Lung microvascular endothelial cell (primary cell): ENCODE measurements at regions not wholly inside any gene's neighbourhood (a gene's known extent, or its start where the extent isn't known, plus 50 kb on each side); places are given as distances from the start of the nearest gene placed in this dataset.
A peak's percentile ranks its signal among the peaks of the same experiment; 100 is the strongest.
"Not testable (repeated sequence)": the region's sequence is repeated elsewhere in the genome, so short reads cannot be mapped to it uniquely, and the experiment has no call there.

Source experiments
- DNase-seq, 2 donors: peaks; one replicate each; pipeline versions ENCODE4 v3.0.0 to v3.0.0-alpha.2; 2010; ENCODE audit warnings: low read depth in 2 of 2

DNA sequence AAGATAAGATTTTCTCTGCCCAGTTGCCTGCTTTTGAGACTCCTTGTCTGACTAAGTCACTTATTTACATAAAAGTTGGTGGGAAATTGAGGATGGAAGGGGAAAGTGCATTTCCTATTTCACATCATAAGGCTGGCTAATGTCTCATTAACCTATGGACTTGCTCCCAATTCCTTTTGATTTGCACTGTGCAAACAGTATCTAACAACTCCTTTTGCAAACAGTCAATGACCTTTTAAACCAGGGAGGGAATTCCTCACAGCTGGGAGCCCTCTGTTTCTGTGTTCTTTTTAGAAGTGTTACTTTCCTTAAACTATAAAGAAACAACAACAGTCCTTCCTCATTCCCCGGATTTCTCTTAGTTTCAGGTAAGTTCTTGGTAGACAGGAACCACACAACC is 272.8 kb downstream of the RND3 start:
- no peak for DNase-seq

DNA sequence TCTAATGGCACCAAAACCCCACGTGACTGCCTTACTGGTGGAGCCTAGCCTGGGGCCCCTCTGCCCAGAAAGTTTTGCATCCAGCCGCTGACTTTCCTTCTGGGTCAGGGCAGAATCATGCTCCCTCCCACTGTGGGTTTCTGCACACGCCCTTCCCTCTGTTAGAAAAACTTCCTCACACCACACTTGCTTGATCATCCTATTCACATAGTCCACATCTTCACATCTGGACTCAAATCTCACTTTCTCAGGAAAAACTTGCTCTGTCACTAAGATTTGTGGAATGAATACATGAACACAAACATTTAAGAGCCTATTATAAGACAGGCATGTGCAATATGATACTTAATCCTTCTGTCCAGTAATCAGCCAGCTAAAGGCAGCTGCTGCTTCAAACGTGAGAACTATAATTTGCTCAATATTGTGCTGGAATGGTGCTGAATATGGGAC is 274.7 kb downstream of the RND3 start:
- DNase-seq, result no peak

DNA sequence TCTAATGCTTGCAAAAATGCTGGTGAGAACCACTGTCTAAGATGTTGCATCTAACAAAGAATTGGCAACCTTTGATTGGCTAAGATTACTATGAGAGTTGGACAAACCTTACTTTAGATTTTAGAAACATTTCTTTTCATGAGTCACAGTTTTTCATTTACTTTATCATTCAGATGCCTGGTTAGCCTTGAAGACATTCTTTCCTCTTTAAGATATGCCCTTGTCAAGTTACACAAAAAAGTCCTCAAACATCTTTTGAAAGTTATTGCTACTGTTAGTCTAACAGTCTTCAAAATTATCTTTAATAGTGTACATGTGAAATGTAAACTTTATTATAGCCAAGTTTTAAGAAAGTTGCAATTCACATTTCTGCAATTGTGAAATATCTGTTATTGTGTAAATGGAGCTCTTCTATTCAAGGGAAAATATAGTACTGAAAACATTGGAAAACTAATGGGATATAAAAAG is 276.3 kb downstream of the RND3 start:
- DNase-seq, result no peak

DNA sequence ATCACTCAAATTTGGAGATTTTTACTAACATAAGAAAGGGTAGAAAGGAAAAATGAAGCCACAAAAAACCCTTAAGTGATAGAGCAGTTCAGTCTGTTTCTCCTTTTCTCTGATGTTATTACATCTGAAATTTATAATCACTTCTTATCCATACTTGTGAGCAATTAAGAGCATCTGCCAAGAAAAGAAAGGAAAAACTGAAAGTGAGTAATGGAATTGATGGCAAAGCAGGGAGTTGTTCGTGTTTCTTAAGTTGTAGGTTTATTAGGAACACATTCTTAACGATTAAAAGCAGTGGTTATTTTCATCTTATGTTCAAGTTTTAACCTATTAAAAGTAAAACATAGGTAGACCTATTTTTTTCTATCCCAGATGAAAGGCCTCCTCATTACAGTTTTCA is 277.7 kb downstream of the RND3 start:
- DNase-seq, result no peak

DNA sequence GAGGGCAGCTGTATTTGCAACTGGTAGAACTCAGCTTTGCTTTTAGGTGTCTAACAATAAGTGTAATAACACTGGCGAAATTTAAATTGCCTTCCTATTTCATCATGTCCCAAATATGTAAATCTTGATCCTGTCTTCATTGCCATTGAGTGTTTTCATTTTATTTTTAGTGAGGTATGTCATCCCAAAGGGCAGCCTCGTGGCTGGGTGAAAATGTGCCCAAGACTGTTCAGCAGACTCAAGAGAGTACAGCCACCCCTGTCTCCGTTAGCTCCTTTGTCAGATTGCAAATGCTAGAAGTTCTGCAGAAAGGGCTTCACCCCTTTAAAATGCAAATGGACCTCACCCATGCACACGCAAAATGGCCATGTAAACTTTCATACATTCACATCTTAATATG is 278.8 kb downstream of the RND3 start:
- DNase-seq, result no peak

DNA sequence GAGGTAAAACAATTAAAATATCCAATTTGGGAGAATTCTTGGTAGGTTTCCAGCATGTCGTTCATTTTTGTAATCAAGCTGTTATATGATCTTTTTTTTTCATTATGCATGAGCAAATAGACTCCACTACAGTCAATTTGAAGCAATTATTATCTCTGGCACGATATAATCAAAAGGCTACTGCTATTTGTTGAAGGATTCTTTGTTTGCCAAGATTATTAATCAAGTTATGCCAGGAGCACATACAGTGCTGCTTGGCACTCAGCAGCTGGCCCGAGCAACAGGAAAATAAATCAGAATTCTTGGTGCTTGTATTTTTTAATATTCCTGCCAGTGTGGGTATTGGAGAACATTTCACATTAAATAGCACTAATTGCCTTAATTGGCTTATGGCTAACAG is 279.5 kb downstream of the RND3 start:
- no peak for DNase-seq

DNA sequence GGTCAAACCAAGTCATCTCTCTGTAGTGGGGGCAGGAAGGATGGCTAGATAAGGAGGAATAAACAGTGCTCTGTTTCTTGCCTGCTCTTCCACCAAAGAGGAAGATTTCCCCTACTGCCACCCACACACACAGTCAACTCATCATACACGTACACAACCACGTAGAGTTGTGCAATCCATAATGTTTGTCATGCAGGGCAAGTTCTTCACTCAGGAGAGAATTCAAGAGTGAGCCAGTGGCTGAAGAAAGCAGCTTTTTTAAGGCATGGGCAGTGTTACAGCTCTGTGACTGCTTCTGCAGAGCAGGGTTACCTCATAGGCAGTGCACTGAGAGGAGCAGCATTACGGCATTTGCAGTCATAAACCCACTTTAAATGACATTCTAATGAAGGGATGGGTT is 283.0 kb downstream of the RND3 start:
- DNase-seq, result no peak

DNA sequence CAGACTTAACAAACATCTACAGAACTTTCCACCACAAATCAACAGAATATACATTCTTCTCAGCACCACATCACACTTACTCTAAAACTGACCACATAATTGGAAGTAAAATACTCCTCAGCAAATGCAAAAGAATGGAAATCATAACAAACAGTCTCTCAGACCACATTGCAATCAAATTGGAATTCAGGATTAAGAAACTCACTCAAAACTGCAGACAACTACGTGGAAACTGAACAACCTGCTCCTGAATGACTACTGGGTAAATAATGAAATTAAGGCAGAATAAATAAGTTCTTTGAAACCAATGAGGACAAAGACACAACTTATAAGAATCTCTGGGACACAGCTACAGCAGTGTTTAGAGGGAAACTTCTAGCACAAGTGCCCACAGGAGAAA is 292.7 kb downstream of the RND3 start:
- not testable (repeated sequence) for DNase-seq

DNA sequence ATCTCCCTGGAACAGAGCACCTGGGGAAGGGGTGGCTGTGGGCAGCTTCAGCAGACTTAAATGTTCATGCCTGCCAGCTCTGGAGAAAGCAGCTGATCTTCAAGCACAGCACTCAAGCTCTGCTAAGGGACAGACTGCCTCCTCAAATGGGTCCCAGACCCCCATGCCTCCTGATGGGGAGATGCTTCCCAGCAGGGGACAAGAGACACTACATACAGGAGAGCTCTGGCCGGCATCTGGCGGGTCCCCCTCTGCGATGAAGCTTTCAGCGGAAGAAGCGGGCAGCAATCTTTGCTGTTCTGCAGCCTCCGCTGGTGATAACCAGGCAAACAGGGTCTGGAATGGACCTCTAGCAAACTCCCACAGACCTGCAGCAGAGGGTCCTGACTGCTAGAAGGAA is 294.8 kb downstream of the RND3 start:
- DNase-seq, result no peak

DNA sequence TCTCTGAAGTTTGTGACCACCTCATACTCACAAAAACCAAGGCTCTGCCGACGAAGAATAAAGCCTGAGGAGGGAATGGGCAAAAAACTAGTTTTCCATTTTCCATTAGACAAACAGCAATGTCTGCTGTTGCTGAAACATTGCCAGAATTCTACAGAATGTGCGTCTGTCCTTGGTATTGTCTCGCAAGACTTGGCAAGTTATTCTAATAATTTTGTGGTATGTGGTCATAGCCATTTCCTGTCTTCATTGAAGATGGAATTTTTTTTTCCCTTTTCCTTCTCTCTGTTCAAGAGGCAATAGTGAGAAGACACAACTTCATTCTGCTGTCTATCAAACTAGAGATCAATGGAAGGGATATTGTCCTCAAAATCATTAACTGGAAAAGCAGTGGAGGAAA is 296.1 kb downstream of the RND3 start:
- DNase-seq, result peak in 1 of 2 donors; percentile 63

DNA sequence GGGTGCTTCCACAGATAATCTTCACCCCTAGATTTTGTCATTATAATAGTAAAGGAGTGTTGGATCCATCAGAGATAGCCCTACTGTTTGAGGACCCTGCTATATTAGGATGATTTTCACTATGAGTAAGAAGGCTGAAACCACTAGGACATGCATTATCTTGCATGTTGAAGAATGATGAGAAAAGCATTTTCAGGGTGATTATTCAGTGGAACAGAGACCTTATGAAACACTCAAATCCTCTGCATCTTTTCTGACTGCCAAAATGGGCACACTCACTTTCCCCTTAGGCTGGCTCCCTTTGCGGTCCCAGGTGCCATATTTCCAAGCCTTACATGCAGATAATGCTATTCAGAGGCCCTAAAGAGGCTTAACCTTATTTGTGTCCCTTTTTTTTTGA is 296.9 kb downstream of the RND3 start:
- DNase-seq, result no peak

DNA sequence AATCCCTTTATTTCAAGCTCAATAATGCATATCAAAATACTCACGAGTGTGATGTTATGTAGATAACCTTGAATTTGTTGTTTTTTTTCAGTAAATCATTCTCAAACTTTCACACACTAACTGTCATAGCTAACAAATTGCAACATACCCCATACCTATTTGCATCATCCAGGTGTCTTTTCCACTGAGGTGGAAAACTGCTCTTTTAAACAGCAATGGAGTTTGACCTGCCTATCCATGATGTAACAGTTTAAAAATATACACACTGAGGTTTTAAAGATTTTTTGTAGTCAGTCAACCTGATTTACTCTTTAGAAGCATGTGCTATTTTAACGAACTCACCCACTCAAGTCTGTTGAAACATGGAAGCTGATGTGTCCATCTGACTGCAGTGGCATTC is 298.7 kb downstream of the RND3 start:
- DNase-seq, result no peak

DNA sequence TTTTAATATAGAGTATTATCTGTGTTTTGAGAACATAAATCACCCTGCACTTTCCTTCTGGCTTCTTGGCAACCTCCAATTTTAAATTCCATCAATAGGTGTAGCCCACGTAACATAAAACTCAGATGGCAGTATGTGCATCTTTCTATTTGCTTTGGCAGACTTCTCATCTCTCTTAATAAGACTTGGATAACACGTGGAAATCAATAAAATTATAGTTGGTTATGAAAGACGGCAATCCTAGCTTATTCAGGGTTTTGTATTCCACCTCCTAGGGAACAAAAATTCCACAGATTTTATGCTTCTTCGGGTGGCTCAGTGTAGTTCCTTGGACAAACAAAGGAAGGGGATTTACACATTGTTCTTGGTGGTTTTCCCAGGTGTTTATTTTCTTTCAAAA is 299.3 kb downstream of the RND3 start:
- DNase-seq, result peak in 1 of 2 donors; percentile 22

DNA sequence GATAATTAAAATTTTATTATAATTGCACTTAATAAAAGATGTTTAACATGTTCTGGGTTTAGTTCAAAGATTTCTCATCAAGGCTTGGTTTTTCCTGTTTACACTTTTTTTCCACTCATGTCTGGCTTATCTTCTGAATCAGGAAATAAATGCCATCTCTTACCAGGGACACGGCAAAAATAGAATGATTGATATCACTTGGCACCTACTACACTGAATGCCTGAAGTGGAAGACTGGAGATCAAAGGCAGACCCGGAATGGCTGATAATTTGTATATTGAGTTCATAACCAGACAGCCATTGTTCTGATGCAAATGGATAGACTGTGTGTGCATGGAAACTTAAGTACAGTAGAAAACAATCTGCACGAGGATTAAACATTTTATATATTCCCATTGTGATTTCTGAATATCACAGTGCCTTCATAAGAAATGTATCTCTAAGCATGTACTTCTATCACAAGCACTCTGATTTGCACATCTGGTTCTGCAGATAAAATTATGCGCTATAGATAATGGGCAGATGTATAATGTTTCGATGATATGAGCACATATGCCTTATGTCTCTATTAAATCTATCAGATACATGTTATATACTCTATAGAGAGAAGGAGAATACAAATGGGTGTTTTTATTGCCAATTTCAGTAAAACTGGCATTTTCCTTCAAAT is 304.8 kb downstream of the RND3 start:
- peak; percentile 52 to 63 for DNase-seq

DNA sequence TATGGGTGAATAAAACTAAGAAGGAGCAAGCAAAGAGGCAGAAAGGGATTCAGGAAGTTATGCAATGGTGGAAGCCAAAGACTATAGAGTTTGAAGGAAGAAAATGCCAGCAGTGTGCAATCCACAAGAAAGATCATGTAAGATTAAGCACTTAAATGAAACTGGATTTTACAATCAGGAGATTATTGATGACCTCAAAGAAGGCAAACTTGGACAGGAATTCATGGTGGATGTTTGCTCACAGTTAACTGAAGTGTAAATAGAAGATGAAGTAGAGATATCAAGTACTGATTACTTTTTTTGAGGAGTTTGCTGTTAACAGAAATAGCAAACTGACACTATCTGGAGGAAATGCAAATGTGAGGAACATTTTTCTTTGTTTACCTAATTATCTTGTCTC is 308.9 kb downstream of the RND3 start:
- no peak for DNase-seq

DNA sequence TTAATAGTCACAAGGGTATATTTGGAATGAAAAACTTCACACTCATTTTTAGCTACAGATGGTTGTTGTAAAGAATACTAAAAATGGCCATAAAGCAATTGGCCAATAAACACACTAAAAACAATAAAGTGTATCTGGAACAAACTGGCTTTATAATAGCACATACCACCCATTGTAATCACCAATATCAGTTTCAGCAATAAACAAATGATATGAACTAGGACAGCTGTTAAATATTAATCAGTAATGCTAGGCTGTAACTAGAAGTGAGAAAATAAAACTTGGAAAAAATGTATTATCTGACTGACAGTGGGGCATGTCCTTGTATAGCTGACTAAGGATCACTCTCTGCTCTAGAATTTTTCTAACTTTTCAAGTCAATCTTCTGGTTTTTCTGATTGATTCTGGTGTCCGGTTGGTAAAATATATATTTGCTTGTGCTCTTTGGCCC is 312.5 kb downstream of the RND3 start:
- DNase-seq, result no peak

DNA sequence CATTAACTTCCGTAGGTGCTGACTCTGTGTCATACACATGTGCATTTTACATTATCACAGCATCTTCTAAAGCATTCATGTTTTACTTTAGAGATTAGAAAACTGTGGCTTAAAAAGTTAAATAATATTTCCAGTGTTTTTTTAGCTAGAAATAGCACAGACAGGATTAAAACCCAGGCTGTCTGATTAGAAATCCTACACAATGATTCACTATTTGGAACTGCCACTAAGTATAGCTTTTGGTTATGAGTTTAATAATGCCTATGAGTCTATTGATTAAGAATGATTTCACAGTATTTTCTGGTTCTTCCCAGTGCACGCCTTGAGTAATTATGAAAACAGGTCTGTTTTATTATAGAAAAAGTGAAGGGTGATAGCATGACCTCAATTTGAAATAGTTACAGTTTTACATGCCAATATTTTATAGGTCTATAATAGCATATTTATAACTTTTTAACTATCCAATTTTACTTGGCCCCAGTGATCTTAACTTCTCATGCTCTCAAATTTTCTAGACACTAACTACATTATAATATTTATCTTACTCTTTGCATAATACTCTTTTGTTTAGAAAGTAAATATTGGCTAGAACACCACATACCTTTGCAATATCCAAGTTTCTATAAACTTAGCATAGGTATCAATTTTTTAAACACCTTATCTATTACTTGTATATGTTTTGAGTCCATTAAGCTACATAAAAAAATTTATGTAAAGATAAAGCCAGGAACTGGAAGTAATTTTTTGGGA is 313.2 kb downstream of the RND3 start:
- DNase-seq, result no peak

DNA sequence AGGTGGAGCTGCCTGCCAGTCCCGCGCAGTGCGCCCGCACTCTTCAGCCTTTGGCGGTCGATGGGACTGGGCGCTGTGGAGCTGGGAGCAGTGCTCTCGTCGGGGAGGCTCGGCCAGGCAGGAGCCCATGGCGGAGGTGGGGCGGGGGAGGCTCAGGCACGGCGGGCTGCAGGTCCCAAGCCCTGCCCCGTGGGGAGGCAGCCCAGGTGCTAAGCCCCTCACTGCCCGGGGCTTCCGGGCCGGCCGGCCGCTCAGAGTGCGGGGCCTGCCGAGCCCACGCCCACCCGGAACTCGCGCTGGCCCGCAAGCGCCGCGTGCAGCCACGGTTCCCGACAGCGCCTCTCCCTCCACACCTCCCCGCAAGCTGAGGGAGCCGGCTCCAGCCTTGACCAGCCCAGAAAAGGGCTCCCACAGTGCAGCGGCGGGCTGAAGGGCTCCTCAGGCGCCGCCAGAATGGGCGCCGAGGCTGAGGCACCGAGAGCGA is 316.4 kb downstream of the RND3 start:
- no peak for DNase-seq

DNA sequence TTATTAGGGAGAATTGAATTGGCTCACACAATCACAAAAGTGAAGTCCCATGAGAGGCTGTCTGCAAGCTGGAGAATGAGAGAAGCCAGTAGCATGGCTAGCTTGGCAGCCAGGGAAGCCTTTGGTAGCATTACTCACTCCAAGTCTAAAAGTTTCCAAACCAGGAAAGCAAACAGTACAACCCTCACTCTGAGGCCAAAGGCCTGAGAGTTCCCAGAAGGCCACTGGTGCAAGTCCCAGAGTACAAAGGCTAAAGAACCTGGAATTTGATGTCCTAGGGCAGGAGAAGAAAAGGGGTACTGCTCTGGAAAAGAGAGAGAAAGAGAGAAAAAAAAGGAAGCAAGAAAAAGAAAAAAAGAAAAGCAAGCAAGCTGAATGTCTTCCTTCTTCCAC is 318.2 kb downstream of the RND3 start:
- DNase-seq, result peak; percentile 5 to 17

DNA sequence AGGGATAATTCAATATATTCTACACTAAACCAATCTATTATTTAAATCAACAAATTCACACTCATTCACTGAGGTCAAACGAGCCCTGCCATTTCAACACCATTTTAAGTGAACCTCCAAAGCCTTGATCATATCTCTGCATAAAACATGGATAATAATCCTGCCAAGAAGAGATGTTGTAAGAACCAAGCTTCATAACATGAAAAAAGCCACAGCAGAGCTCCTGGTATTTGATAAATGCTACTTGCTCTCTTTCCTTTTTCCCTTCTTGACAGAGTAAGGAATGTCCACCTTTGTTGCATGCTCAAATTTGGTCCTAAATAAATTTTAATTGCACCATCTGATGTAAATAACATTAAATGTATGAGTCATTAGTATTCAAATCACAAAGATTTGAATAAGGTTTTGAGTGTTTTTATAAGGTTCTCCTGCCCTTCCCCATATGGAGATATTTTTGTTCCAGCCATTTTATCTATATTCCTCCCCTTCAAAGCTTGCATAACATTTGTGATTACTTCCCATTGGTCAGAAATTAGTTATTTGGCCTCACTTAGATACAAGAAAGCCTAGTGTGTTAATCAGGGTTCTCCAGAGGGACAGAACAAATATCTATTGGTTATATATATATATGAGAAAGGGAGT is 318.8 kb downstream of the RND3 start:
- DNase-seq, result no peak

DNA sequence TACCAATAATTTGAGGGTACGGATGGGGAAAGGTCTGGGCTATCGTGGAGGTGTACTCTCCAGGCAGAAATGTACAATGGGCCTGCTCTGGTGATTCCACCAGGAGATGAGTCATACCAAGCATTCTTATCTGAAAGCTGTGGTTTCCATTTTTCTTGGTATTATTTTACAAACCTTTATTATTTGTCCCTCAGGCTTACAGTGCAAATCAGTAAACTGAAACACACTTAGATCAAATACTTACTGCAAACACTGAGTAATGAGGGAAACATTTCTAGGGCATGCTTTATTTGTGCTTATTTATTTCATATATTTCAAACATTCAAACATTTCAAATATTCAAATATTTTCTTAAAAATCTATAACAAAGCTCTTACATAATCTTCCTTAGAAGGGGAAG is 319.8 kb downstream of the RND3 start:
- DNase-seq, result peak; percentile 15 to 66

DNA sequence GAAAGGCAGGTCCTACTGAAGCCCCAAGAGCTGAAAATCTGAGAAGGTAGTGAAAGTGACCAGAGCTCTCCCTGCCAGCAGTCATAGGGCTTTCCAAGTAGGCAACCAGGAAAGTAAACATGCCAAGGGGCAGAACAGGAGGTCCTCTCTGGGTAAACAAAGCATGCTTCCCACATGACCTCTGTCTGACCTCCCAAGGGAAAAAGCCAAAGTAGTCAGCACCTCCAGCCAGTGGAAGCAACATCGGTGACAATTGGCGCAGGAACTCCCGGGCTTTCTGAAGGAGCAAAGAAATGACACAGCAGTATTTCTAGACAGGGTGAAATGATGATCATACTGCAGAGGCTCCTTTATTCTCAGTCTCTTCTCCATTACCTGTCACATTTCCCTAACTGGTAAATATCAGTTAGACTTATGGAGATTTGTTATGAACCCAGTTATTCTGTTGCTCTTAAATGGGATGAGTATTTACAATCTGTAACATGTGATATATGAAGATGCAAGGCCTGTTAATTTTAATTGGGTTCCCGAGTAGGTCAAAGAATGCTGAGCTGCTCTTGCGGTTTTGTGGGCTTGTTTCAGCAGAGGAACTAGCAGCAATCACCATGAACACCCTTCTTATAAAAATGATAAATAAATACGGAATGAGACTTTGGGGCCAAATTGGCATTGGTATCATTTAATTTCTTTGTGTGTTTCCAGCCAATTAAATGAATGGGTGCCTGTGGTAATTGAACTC is 321.0 kb downstream of the RND3 start:
- peak in 1 of 2 donors; percentile 59 for DNase-seq
